ENCODE measurements at regions not wholly inside any gene's neighbourhood (a gene's known extent, or its start where the extent isn't known, plus 50 kb on each side); places are given as distances from the start of the nearest gene placed in this dataset.

DNA sequence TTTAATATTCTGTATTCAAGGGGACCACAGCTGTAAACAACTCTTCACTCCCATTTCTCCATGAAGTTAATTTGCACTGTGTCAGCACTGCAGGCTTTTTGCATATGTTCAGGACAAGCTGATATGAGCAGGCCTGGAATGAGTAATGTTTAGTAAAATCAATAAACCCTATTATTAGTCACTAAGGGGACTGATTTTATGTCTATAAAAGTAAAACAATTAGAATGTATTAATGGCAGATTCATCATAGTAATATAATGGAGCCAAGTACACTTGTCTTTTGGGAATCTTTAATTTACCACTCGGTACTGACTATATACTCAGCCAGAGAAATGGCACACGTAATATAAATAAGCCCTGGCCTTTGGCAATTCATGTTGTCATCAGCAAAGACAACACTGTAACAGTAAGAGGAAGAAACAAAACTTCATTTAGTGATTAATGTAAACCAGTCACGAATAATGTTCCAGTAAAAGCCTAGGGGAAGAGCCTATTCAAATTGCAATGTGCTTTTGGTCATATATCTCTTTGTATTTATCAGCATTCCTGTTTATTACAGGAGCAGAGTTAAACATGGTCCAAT lies 111.6 kb downstream of the ZNF608 start:
- TF ChIP-seq, protein P1, sequence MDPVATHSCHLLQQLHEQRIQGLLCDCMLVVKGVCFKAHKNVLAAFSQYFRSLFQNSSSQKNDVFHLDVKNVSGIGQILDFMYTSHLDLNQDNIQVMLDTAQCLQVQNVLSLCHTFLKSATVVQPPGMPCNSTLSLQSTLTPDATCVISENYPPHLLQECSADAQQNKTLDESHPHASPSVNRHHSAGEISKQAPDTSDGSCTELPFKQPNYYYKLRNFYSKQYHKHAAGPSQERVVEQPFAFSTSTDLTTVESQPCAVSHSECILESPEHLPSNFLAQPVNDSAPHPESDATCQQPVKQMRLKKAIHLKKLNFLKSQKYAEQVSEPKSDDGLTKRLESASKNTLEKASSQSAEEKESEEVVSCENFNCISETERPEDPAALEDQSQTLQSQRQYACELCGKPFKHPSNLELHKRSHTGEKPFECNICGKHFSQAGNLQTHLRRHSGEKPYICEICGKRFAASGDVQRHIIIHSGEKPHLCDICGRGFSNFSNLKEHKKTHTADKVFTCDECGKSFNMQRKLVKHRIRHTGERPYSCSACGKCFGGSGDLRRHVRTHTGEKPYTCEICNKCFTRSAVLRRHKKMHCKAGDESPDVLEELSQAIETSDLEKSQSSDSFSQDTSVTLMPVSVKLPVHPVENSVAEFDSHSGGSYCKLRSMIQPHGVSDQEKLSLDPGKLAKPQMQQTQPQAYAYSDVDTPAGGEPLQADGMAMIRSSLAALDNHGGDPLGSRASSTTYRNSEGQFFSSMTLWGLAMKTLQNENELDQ (tag by site-specific recombination; IDR thresholded peaks at IDR 0.05; ENCODE audit: low read depth) = no peak
- TF ChIP-seq, protein P2, sequence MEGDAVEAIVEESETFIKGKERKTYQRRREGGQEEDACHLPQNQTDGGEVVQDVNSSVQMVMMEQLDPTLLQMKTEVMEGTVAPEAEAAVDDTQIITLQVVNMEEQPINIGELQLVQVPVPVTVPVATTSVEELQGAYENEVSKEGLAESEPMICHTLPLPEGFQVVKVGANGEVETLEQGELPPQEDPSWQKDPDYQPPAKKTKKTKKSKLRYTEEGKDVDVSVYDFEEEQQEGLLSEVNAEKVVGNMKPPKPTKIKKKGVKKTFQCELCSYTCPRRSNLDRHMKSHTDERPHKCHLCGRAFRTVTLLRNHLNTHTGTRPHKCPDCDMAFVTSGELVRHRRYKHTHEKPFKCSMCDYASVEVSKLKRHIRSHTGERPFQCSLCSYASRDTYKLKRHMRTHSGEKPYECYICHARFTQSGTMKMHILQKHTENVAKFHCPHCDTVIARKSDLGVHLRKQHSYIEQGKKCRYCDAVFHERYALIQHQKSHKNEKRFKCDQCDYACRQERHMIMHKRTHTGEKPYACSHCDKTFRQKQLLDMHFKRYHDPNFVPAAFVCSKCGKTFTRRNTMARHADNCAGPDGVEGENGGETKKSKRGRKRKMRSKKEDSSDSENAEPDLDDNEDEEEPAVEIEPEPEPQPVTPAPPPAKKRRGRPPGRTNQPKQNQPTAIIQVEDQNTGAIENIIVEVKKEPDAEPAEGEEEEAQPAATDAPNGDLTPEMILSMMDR (tag by site-specific recombination; IDR thresholded peaks at IDR 0.05) = no peak
- TF ChIP-seq BCL11A (tag by site-specific recombination; IDR thresholded peaks at IDR 0.05; ENCODE audit: low read depth) = no peak; the same call in 1 of the 2 replicates
- no peak for TF ChIP-seq ZBTB48 (tag by site-specific recombination; IDR thresholded peaks at IDR 0.05)
- TF ChIP-seq, protein P3, sequence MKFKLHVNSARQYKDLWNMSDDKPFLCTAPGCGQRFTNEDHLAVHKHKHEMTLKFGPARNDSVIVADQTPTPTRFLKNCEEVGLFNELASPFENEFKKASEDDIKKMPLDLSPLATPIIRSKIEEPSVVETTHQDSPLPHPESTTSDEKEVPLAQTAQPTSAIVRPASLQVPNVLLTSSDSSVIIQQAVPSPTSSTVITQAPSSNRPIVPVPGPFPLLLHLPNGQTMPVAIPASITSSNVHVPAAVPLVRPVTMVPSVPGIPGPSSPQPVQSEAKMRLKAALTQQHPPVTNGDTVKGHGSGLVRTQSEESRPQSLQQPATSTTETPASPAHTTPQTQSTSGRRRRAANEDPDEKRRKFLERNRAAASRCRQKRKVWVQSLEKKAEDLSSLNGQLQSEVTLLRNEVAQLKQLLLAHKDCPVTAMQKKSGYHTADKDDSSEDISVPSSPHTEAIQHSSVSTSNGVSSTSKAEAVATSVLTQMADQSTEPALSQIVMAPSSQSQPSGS (tag by site-specific recombination; IDR thresholded peaks at IDR 0.05; ENCODE audit: low read depth) = peak; percentile 70; the same call in 1 of the 2 replicates
- no peak for TF ChIP-seq ZNF302 (tag by site-specific recombination; IDR thresholded peaks at IDR 0.05; ENCODE audit: low read depth)
- no peak for TF ChIP-seq ZNF366 (tag by site-specific recombination; conservative IDR thresholded peaks at IDR 0.05)
- TF ChIP-seq ZNF768 (tag by site-specific recombination; IDR thresholded peaks at IDR 0.05) = no peak
- TF ChIP-seq ZNF530 (tag by site-specific recombination; IDR thresholded peaks at IDR 0.05; ENCODE audit: low read depth) = no peak
- no peak for TF ChIP-seq KLF16 (tag by site-specific recombination; IDR thresholded peaks at IDR 0.05)
- TF ChIP-seq ZNF830 (tag by site-specific recombination; IDR thresholded peaks at IDR 0.05; ENCODE audit: low read depth) = no peak
- peak; percentile 92 for TF ChIP-seq SP7 (tag by site-specific recombination; IDR thresholded peaks at IDR 0.05)

Data from HEK293 (cell line).